Naive thymus-derived CD4-positive, alpha-beta T cell (primary cell): ENCODE measurements at regions not wholly inside any gene's neighbourhood (a gene's known extent, or its start where the extent isn't known, plus 50 kb on each side); places are given as distances from the start of the nearest gene placed in this dataset.

Experiments
- ATAC-seq: fragments of 150-1000 bp; cut with Tn5 transposase; 2 replicates; pipeline ENCODE4 v1.10.0; 2021; ENCODE audit warnings: mild to moderate bottlenecking, moderate library complexity
- CTCF ChIA-PET: fragments of 350-600 bp; sonication (Branson Sonifier 250); formaldehyde crosslinking; loops from one replicate; lab custom pipeline; 2021; ENCODE audit warnings: antibody characterized with exemption; lab: Charles Lee
- POLR2A ChIA-PET: fragments of 350-600 bp; sonication (Branson Sonifier 250); formaldehyde crosslinking; loops from one replicate; lab custom pipeline; 2021; ENCODE audit warnings: antibody characterized with exemption, inconsistent platforms; lab: Charles Lee
- DNase-seq, 9 donors: peaks; one replicate each; pipeline versions ENCODE4 v3.0.0 to v3.0.0-alpha.2; 2020 to 2022; ENCODE audit warnings: mixed read lengths in 1 of 9
- H3K27ac ChIP-seq: one replicate; pipeline ENCODE4 v1.7.0; 2013; ENCODE audit warnings: mild to moderate bottlenecking, low read depth, low read length, moderate library complexity
- H3K27me3 ChIP-seq, 2 donors: one replicate each; pipeline ENCODE4 v1.7.0; 2013; ENCODE audit warnings: low read length in 2 of 2, mild to moderate bottlenecking in 2 of 2, moderate library complexity in 2 of 2; ENCODE audit not compliant: control insufficient read depth in 2 of 2, insufficient read depth in 2 of 2
- H3K36me3 ChIP-seq, 3 experiments: 1 replicate in 2 of 3; 2 replicates in 1 of 3; pipeline ENCODE4 v1.7.0; 2013; ENCODE audit warnings: low read length in 3 of 3, mild to moderate bottlenecking in 3 of 3, moderate library complexity in 1 of 3; ENCODE audit not compliant: insufficient read depth in 3 of 3, control insufficient read depth in 2 of 3
- H3K4me1 ChIP-seq, 2 donors: one replicate each; pipeline ENCODE4 v1.7.0; 2013; ENCODE audit warnings: low read length in 2 of 2, mild to moderate bottlenecking in 2 of 2, moderate library complexity in 1 of 2; ENCODE audit not compliant: control insufficient read depth in 2 of 2, insufficient read depth in 2 of 2
- H3K4me3 ChIP-seq: 2 replicates; pipeline ENCODE4 v1.7.0; 2013; ENCODE audit warnings: mild to moderate bottlenecking, low read length
- H3K9me3 ChIP-seq, 3 experiments: 1 replicate in 2 of 3; 2 replicates in 1 of 3; pipeline ENCODE4 v1.7.0; 2013; ENCODE audit warnings: low read length in 3 of 3; ENCODE audit not compliant: control insufficient read depth in 2 of 3
- H3K27ac Mint-ChIP-seq, 9 donors: one replicate each; pipeline ENCODE4 v1.8.0; 2020 to 2022; ENCODE audit warnings: mixed read lengths in 9 of 9, mild to moderate bottlenecking in 8 of 9, moderate library complexity in 5 of 9, inconsistent platforms in 2 of 9
- H3K27me3 Mint-ChIP-seq, 5 donors: one replicate each; pipeline ENCODE4 v1.8.0; 2021 to 2022; ENCODE audit warnings: mixed read lengths in 5 of 5, mild to moderate bottlenecking in 1 of 5
- H3K36me3 Mint-ChIP-seq, 5 donors: one replicate each; pipeline ENCODE4 v1.8.0; 2020 to 2022; ENCODE audit warnings: mixed read lengths in 5 of 5, mild to moderate bottlenecking in 3 of 5, inconsistent platforms in 1 of 5
- H3K4me1 Mint-ChIP-seq, 7 donors: one replicate each; pipeline ENCODE4 v1.8.0; 2020 to 2022; ENCODE audit warnings: mixed read lengths in 7 of 7, mild to moderate bottlenecking in 3 of 7, inconsistent platforms in 1 of 7
- H3K4me3 Mint-ChIP-seq, 10 donors: one replicate each; pipeline ENCODE4 v1.8.0; 2020 to 2022; ENCODE audit warnings: mild to moderate bottlenecking in 10 of 10, mixed read lengths in 10 of 10, moderate library complexity in 6 of 10, inconsistent platforms in 2 of 10
- H3K9me3 Mint-ChIP-seq, 11 donors: one replicate each; pipeline ENCODE4 v1.8.0; 2020 to 2022; ENCODE audit warnings: mixed read lengths in 11 of 11, mild to moderate bottlenecking in 4 of 11, inconsistent platforms in 1 of 11, moderate library complexity in 1 of 11
- intact Hi-C, 2 donors: fragments of 100-400 bp; cut with micrococcal nuclease; formaldehyde crosslinking; loops; one replicate each; pipeline ENCODE4 v1.15.1; 2023

DNA sequence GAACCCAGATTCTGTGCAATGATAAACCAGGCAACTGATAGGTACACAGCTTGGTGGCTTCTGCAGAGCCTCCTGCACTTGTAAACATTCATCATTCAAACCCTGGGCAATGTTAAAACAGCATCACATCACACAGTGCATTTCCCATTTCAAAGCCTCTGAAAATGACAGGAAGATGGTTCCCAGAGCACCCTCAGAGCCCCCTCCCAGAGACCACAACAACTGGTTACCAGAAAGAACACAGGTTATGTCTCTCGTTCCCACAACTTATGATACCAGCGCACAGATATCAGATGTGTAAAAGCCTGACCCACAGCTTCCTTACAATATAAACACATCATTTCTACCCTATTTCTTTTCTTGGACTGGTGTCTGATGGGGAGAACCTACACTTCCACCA, 248.7 kb downstream of the AUH start:
- H3K9me3 Mint-ChIP-seq: peaks cover 0 to 23% (median 8%) of the 10 kb centered on the region in 11 donors

DNA sequence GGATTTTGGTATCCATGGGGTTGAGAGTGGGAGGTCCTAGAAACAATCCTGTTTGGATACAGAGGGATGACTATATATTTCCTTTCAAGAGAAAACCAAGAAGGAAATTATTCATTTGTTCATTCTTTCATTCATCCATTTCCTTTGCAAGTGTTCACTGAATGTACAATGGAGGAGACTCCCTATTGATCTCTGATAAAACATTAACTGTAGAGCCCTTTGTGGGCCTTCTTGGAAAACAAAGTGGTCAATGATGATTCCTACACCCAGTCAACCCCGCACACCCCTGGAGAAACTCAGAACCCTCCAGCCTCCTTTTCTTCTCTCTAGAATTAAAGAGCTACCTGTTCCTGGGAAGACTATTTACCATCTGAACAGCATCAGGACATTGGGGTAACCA, 247.3 kb downstream of the AUH start:
- ChIA-PET CTCF (no interaction called here), POLR2A (no interaction called here)
- Mint-ChIP-seq H3K9me3 (peaks cover 0 to 20% (median 8%) of the 10 kb centered on the region in 11 donors), H3K36me3 (peaks cover 4 to 84% (median 4%) of the 10 kb centered on the region in 5 donors), H3K27ac (no peak overlapping the region), H3K27me3 (peaks cover 0 to 25% (median 14%) of the 10 kb centered on the region in 5 donors), H3K4me3 (no peak overlapping the region), H3K4me1 (peaks cover 0 to 57% (median 6%) of the 10 kb centered on the region in 7 donors)
- H3K27me3 ChIP-seq: no peaks in the 10 kb centered on the region
- intact Hi-C loops: no loop called here
- H3K27ac ChIP-seq: no peak overlapping the region
- ATAC-seq (no peak), DNase-seq (no peak)
- H3K4me3 ChIP-seq: no peak overlapping the region
- no peaks in the 10 kb centered on the region for H3K4me1 ChIP-seq
- H3K36me3 ChIP-seq: no peaks in the 10 kb centered on the region
- peaks cover 0 to 8% (median 0%) of the 10 kb centered on the region in 3 experiments for H3K9me3 ChIP-seq

More for the DNA sequence above, 248.7 kb downstream of the AUH start:
- intact Hi-C loops: no loop called here
- no peak overlapping the region for H3K4me3 ChIP-seq
- no peaks in the 10 kb centered on the region for H3K27me3 ChIP-seq
- no peak for ATAC-seq
- Mint-ChIP-seq H3K4me1 (peaks cover 0 to 46% (median 2%) of the 10 kb centered on the region in 7 donors), H3K36me3 (peaks cover 0 to 82% (median 4%) of the 10 kb centered on the region in 5 donors), H3K27me3 (peaks cover 0 to 11% (median 7%) of the 10 kb centered on the region in 5 donors), H3K4me3 (no peak overlapping the region), H3K27ac (no peak overlapping the region)
- POLR2A ChIA-PET: no interaction called here
- CTCF ChIA-PET: interaction anchor here (0.9 kb wide), 1 partner anchor 11 kb away, joined by 3 read pairs; no protein-coding TSS in a partner anchor
- no peaks in the 10 kb centered on the region for H3K4me1 ChIP-seq
- peaks cover 0 to 8% (median 0%) of the 10 kb centered on the region in 3 experiments for H3K9me3 ChIP-seq
- H3K36me3 ChIP-seq: no peaks in the 10 kb centered on the region
- H3K27ac ChIP-seq: no peak overlapping the region
- DNase-seq: no peak

DNA sequence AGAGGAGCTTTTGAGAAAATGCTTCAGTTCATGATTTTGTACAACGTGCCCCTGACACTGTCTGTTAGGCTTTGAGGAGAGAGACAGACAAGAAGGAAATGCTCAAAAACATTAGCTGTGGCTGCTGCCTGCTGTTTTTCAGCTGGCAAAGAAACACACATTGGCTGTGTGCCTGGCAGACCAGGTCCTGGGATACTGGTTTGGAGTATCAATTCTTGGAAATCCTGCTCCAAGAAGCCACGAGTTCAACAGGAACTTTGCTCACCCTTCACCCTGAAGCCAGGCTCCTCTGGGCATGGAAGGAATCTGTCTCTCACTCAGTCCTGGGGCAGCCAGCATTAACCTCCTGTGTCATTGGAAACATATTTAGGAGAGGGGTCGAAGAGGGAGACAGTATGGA, 245.5 kb downstream of the AUH start:
- no peak for DNase-seq
- Histone ChIP-seq H3K27ac (no peak overlapping the region), H3K9me3 (no peaks in the 10 kb centered on the region), H3K27me3 (no peaks in the 10 kb centered on the region), H3K4me3 (no peak overlapping the region), H3K36me3 (no peaks in the 10 kb centered on the region), H3K4me1 (no peaks in the 10 kb centered on the region)
- no peak for ATAC-seq
- Mint-ChIP-seq H3K4me3 (no peak overlapping the region), H3K9me3 (peaks cover 0 to 7% (median 0%) of the 10 kb centered on the region in 11 donors), H3K36me3 (peaks cover 0 to 66% (median under 1%) of the 10 kb centered on the region in 5 donors), H3K27me3 (peaks cover 0 to 27% (median 14%) of the 10 kb centered on the region in 5 donors), H3K27ac (peak overlapping the region in 1 of 9 donors; percentile 29), H3K4me1 (peaks cover 0 to 60% (median 6%) of the 10 kb centered on the region in 7 donors)
- ChIA-PET CTCF (no interaction called here), POLR2A (no interaction called here)
- intact Hi-C loops: no loop called here

DNA sequence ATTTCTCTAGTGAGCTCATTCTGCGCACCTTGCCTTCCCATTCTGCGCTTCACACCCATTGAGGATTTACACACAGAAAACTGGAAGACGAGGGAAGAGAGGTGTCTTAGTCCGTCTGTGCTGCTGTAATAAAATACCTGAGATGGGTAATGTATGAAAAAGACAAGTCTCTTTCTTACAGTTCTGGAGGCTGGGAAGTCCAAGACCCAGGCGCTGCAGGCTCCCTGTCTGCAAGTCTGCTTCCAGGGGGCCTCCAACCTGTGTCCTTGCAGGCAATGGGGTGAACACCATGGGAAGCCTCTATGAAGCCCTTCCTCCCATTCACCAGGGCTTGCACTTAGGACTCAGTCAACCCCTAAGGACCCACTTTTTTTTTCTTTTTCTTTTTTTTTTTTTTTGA, 245.0 kb downstream of the AUH start:
- ATAC-seq: no peak
- Histone ChIP-seq H3K27me3 (no peaks in the 10 kb centered on the region), H3K27ac (no peak overlapping the region), H3K9me3 (no peaks in the 10 kb centered on the region), H3K4me3 (no peak overlapping the region), H3K4me1 (no peaks in the 10 kb centered on the region), H3K36me3 (no peaks in the 10 kb centered on the region)
- intact Hi-C loops: no loop called here
- no peak for DNase-seq
- H3K4me3 Mint-ChIP-seq: no peak overlapping the region
- peaks cover 0 to 27% (median 14%) of the 10 kb centered on the region in 5 donors for H3K27me3 Mint-ChIP-seq
- H3K27ac Mint-ChIP-seq: no peak overlapping the region
- peaks cover 0 to 5% (median 0%) of the 10 kb centered on the region in 11 donors for H3K9me3 Mint-ChIP-seq
- peaks cover 0 to 63% (median 0%) of the 10 kb centered on the region in 5 donors for H3K36me3 Mint-ChIP-seq
- H3K4me1 Mint-ChIP-seq: peaks cover 0 to 57% (median 6%) of the 10 kb centered on the region in 7 donors
- POLR2A ChIA-PET: no interaction called here
- CTCF ChIA-PET: no interaction called here

DNA sequence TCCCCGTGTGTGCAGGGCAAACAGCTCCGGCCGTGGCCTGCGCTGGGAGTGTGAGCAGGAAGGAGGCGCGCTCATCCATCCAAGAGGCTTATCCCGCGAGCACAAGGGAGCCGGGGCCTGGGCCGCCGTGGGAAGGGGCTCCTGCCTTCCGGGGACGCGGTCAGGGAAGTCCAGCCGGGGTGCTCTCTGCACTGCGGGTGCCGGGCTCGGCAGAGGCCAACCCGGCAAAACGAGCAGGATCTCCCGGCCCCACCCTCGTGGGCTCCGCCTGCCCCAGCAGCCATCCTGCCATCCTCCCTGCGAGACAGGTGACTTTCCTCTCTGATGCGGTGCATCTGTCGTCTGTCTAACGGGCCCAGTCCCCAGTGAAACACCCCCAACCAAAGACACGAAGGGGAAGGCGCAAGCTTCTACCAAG, 244.2 kb downstream of the AUH start:
- Histone ChIP-seq H3K27me3 (no peaks in the 10 kb centered on the region), H3K36me3 (no peaks in the 10 kb centered on the region), H3K9me3 (no peaks in the 10 kb centered on the region), H3K4me1 (no peaks in the 10 kb centered on the region), H3K4me3 (no peak overlapping the region), H3K27ac (no peak overlapping the region)
- H3K27ac Mint-ChIP-seq: no peak overlapping the region
- peaks cover 0 to 55% (median 6%) of the 10 kb centered on the region in 7 donors for H3K4me1 Mint-ChIP-seq
- ATAC-seq (no peak), DNase-seq (no peak)
- H3K27me3 Mint-ChIP-seq: peaks cover 0 to 24% (median 14%) of the 10 kb centered on the region in 5 donors
- peaks cover 0 to 62% (median 0%) of the 10 kb centered on the region in 5 donors for H3K36me3 Mint-ChIP-seq
- H3K9me3 Mint-ChIP-seq: peaks cover 0 to 8% (median 0%) of the 10 kb centered on the region in 11 donors
- POLR2A ChIA-PET: no interaction called here
- peak overlapping the region in 2 of 10 donors; percentile 21 to 43 for H3K4me3 Mint-ChIP-seq
- intact Hi-C loops: no loop called here
- CTCF ChIA-PET: no interaction called here

DNA sequence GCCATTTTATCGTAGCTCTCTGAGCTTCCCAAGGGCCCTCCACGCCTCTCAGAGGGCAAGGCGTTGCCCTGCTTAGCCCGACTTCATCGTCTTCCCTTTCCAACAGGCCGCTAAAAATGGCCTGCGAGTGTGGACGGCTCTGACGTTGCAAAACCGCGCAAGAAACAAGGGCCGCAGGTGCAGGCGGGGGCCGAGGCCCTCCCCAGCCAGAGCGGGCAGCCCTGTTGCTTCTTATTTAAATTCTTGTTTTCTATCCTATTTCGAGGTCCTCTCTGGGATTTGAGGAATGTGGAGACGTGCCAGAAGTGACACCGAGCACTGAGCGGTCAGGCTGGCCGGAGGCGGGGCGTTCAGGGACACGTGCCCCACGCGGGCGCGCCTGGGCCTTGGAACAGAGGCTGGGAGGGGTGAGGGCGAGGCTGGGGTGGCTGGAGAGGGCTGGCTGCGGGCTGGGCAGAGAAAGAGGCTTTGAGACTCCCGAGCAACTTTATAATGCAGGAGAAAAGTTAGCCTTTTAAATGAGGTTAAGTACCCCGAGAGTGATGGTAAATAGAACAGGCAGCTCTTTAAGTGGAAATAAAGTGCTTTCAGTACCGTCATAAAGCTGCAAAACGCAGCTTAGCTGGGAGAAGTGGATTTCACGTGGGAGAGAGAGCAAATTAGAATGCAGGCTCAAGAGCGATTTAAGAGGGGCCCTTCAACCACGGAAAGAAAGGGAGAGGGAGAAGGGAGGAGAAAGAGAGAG, 243.6 kb downstream of the AUH start:
- peak overlapping the region in 3 of 10 donors; percentile 21 to 51 (median 39) for H3K4me3 Mint-ChIP-seq
- no peaks in the 10 kb centered on the region for H3K4me1 ChIP-seq
- no peak overlapping the region for H3K4me3 ChIP-seq
- no peak for DNase-seq
- H3K9me3 ChIP-seq: no peaks in the 10 kb centered on the region
- peaks cover 0 to 61% (median 0%) of the 10 kb centered on the region in 5 donors for H3K36me3 Mint-ChIP-seq
- intact Hi-C loops: no loop called here
- ChIA-PET CTCF (no interaction called here), POLR2A (no interaction called here)
- H3K27ac Mint-ChIP-seq: peak overlapping the region in 1 of 9 donors; percentile 11
- H3K36me3 ChIP-seq: no peaks in the 10 kb centered on the region
- peaks cover 0 to 21% (median 14%) of the 10 kb centered on the region in 5 donors for H3K27me3 Mint-ChIP-seq
- H3K9me3 Mint-ChIP-seq: peaks cover 0 to 8% (median 0%) of the 10 kb centered on the region in 11 donors
- H3K27ac ChIP-seq: no peak overlapping the region
- H3K27me3 ChIP-seq: no peaks in the 10 kb centered on the region
- H3K4me1 Mint-ChIP-seq: peaks cover 0 to 49% (median 6%) of the 10 kb centered on the region in 7 donors
- ATAC-seq: peak; percentile 68
